ENCODE measurements at regions not wholly inside any gene's neighbourhood (a gene's known extent, or its start where the extent isn't known, plus 50 kb on each side); places are given as distances from the start of the nearest gene placed in this dataset.

GRCh38 chr6:156060013-156060412 lies 604.4 kb upstream of the NOX3 start:
- Histone ChIP-seq H3K9me3 (no peaks in the 10 kb centered on the region), H3K4me3 (no peak overlapping the region), H3K27me3 (no peaks in the 10 kb centered on the region), H3K4me1 (no peaks in the 10 kb centered on the region), H3K27ac (no peak overlapping the region), H3K36me3 (no peaks in the 10 kb centered on the region)
- intact Hi-C loops (cut with DNase I): no loop called here
- ATAC-seq (peak in 1 of 4 donors; percentile 41), DNase-seq (no peak)
- TF ChIP-seq CTCF (IDR thresholded peaks at IDR 0.05) (no peak), POLR2A (IDR thresholded peaks at IDR 0.05) (no peak)
- 31% methylated on average over 2 of the region's 4 CpGs for WGBS (ENCODE audit: insufficient coverage, low coverage, low lambda C conversion rate, missing lambda C conversion rate)

- ATAC-seq: no peak
Measured at GRCh38 chr6:156058356-156058755, 602.7 kb upstream of the NOX3 start.

GRCh38 chr6:156057869-156058268 lies 602.2 kb upstream of the NOX3 start:
- 30% methylated on average over 3 of the region's 5 CpGs for WGBS (ENCODE audit: insufficient coverage, low coverage, low lambda C conversion rate, missing lambda C conversion rate)
- Histone ChIP-seq H3K4me3 (no peak overlapping the region), H3K27me3 (no peaks in the 10 kb centered on the region), H3K9me3 (no peaks in the 10 kb centered on the region), H3K27ac (no peak overlapping the region), H3K36me3 (no peaks in the 10 kb centered on the region), H3K4me1 (no peaks in the 10 kb centered on the region)
- ATAC-seq (no peak), DNase-seq (no peak)
- intact Hi-C loops (cut with DNase I): no loop called here
- TF ChIP-seq POLR2A (IDR thresholded peaks at IDR 0.05) (no peak), CTCF (IDR thresholded peaks at IDR 0.05) (no peak)

More at GRCh38 chr6:156058356-156058755, 602.7 kb upstream of the NOX3 start:
- Histone ChIP-seq H3K27me3 (no peaks in the 10 kb centered on the region), H3K27ac (no peak overlapping the region), H3K9me3 (no peaks in the 10 kb centered on the region), H3K4me1 (no peaks in the 10 kb centered on the region), H3K4me3 (no peak overlapping the region), H3K36me3 (no peaks in the 10 kb centered on the region)
- 59% methylated on average over 2 of the region's 2 CpGs for WGBS (ENCODE audit: insufficient coverage, low coverage, low lambda C conversion rate, missing lambda C conversion rate)
- DNase-seq: no peak
- TF ChIP-seq CTCF (IDR thresholded peaks at IDR 0.05): no peak
- no peak for TF ChIP-seq POLR2A (IDR thresholded peaks at IDR 0.05)
- intact Hi-C loops (cut with DNase I): no loop called here

- DNase-seq (no peak), ATAC-seq (no peak)
- whole genome bisulfite sequencing (ENCODE audit: insufficient coverage, low coverage, low lambda C conversion rate, missing lambda C conversion rate): 49% methylated on average over 2 of the region's 2 CpGs
- Histone ChIP-seq H3K36me3 (no peaks in the 10 kb centered on the region), H3K9me3 (no peaks in the 10 kb centered on the region), H3K4me1 (no peaks in the 10 kb centered on the region), H3K4me3 (no peak overlapping the region), H3K27ac (no peak overlapping the region), H3K27me3 (no peaks in the 10 kb centered on the region)
- intact Hi-C loops (cut with DNase I): no loop called here
- TF ChIP-seq POLR2A (IDR thresholded peaks at IDR 0.05) (no peak), CTCF (IDR thresholded peaks at IDR 0.05) (no peak)
Measured at GRCh38 chr6:156056085-156056484, 600.4 kb upstream of the NOX3 start.

GRCh38 chr6:156053626-156054025 lies 598.0 kb upstream of the NOX3 start:
- no peak for DNase-seq
- H3K27ac ChIP-seq: no peak overlapping the region
- H3K4me1 ChIP-seq: no peaks in the 10 kb centered on the region
- no peaks in the 10 kb centered on the region for H3K9me3 ChIP-seq
- WGBS (ENCODE audit: insufficient coverage, low coverage, low lambda C conversion rate, missing lambda C conversion rate): 60% methylated on average over 7 of the region's 13 CpGs
- H3K27me3 ChIP-seq: no peaks in the 10 kb centered on the region
- intact Hi-C loops (cut with DNase I): no loop called here
- no peak for ATAC-seq
- H3K4me3 ChIP-seq: no peak overlapping the region
- TF ChIP-seq POLR2A (IDR thresholded peaks at IDR 0.05) (no peak), CTCF (IDR thresholded peaks at IDR 0.05) (no peak)
- H3K36me3 ChIP-seq: no peaks in the 10 kb centered on the region
